ENCODE measurements at regions not wholly inside any gene's neighbourhood (a gene's known extent, or its start where the extent isn't known, plus 50 kb on each side); places are given as distances from the start of the nearest gene placed in this dataset.

- H3K23me2 ChIP-seq (ENCODE audit: insufficient read length, low read depth, low read length, poor library complexity, severe bottlenecking), result no peaks in the 10 kb centered on the region
- H4K91ac ChIP-seq (ENCODE audit: insufficient read length, low read depth, low read length), result no peak overlapping the region
- no peak overlapping the region for H3K4ac ChIP-seq (ENCODE audit: low read depth, low read length)
- H2AFZ ChIP-seq (ENCODE audit: low read length), result no peak overlapping the region
- Mint-ChIP-seq H3K4me1 (0 out of 4 replicates have a peak, but pooled peaks cover 0 to 3% of the 10 kb centered on the region in 2 experiments), H3K36me3 (ENCODE audit: insufficient read depth in 1 of 3, low read depth in 3 of 3) (no peaks in the 10 kb centered on the region), H3K27me3 (ENCODE audit: low read depth) (no peaks in the 10 kb centered on the region), H3K27ac (no peak overlapping the region), H3K9me3 (no peaks in the 10 kb centered on the region; a peak in 1 of 5 replicates), H3K4me3 (no peak overlapping the region)
- TF ChIP-seq CTCF (conservative IDR thresholded peaks at IDR 0.05), result no peak
- H2AK5ac ChIP-seq (ENCODE audit: insufficient read length, low read length), result no peak overlapping the region
- H2BK5ac ChIP-seq (ENCODE audit: insufficient read length, low read length), result no peak overlapping the region
- no peaks in the 10 kb centered on the region for H3K9me3 ChIP-seq (ENCODE audit: control insufficient read depth, low read depth, low read length)
- no peak overlapping the region for H2BK120ac ChIP-seq (ENCODE audit: low read depth, low read length, poor library complexity, severe bottlenecking)
- H3K79me2 ChIP-seq (ENCODE audit: insufficient read depth, low read length), result no peaks in the 10 kb centered on the region
- no peak overlapping the region for H3K27ac ChIP-seq (ENCODE audit: insufficient read length, low read depth, low read length)
- no peak overlapping the region for H3K14ac ChIP-seq (ENCODE audit: insufficient read depth, low read length)
- no peak overlapping the region for H2BK20ac ChIP-seq (ENCODE audit: low read depth, low read length, poor library complexity, severe bottlenecking)
- H3K56ac ChIP-seq (ENCODE audit: insufficient read length, low read depth, low read length), result no peak overlapping the region
- no peak overlapping the region for H3K23ac ChIP-seq (ENCODE audit: insufficient read length, low read depth, low read length)
- H3K4me1 ChIP-seq (ENCODE audit: insufficient read depth, low read length), result no peaks in the 10 kb centered on the region
- no peak for DNase-seq
- no peaks in the 10 kb centered on the region for H4K20me1 ChIP-seq (ENCODE audit: control insufficient read depth, insufficient read depth, insufficient read length)
- no peak overlapping the region for H2BK15ac ChIP-seq (ENCODE audit: low read depth, low read length)
- H3K27me3 ChIP-seq (ENCODE audit: insufficient read depth, low read length), result no peaks in the 10 kb centered on the region
- no peak overlapping the region for H4K5ac ChIP-seq (ENCODE audit: insufficient read length, low read depth, low read length)
- H3K4me2 ChIP-seq (ENCODE audit: insufficient read depth, insufficient read length, low read length), result no peak overlapping the region
- H3T11ph ChIP-seq (ENCODE audit: low read length), result no peak overlapping the region
- H3K18ac ChIP-seq (ENCODE audit: insufficient read length, low read depth, low read length), result no peak overlapping the region
- no peak overlapping the region for H4K8ac ChIP-seq (replicated peaks; ENCODE audit: insufficient read length, low read depth, low read length)
- H3K79me1 ChIP-seq (ENCODE audit: insufficient read depth, low read depth, low read length, poor library complexity, severe bottlenecking), result no peaks in the 10 kb centered on the region
- H2BK12ac ChIP-seq (ENCODE audit: insufficient read length, low read depth, low read length), result no peak overlapping the region
- H3K9ac ChIP-seq (ENCODE audit: extremely low read depth, insufficient read length, low read length), result no peak overlapping the region
- no CpG with 5 or more reads among the region's 1 CpG for whole genome bisulfite sequencing (ENCODE audit: extremely low coverage, insufficient read length, low lambda C conversion rate)
Observed at GRCh38 chr7:19375976-19376375, 230.8 kb upstream of the FERD3L start.
